Kidney capillary endothelial cell (primary cell): ENCODE measurements at regions not wholly inside any gene's neighbourhood (a gene's known extent, or its start where the extent isn't known, plus 50 kb on each side); places are given as distances from the start of the nearest gene placed in this dataset.
"Not testable (repeated sequence)": the region's sequence is repeated elsewhere in the genome, so short reads cannot be mapped to it uniquely, and the experiment has no call there.

Source experiments
- DNase-seq: peaks from one replicate; pipeline ENCODE4 v3.0.0-alpha.2; 2018; ENCODE audit warnings: low spot score

DNA sequence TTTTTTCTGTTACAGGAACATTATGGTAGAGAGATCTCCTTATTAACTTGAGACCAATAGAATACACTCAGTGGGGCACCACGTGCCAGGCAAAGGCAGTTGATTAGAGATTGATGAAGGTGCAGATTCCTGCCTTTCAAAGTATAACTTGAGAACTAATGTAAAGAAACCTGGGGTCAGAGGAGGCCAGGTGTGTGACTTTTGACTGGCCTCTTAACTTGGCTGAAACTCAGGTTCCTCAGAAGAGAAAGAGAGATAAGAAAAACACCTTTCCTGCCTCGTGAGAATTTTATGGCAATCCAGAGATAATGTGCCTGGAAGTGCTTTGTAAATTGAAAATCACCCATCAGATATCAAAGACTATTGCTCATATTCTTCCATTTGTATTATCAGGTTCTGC, 110.7 kb upstream of the GZMB start:
- DNase-seq = no peak

DNA sequence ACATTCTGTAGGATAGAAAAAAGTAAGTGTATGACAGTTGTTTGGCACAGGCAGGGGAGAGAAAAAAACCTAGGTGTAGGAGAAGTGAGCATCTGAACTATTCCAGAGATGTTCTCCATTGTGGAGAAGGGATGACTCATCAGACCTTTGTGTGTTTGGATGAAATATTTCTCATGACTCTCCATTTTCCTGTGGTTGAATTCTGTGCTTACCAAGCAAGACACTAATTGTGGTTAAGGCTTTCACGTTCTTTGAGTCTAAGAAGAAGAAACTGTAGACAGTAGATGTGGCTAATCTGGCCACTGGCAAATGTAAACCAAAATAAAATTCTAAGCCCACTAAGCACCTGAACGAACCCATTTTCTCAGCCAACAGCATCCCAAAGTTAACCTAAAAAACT, 107.9 kb upstream of the GZMB start:
- DNase-seq = peak; percentile 52

- DNase-seq = no peak
Measured at GRCh38 chr14:24735984-24736630, 102.1 kb upstream of the GZMB start.

DNA sequence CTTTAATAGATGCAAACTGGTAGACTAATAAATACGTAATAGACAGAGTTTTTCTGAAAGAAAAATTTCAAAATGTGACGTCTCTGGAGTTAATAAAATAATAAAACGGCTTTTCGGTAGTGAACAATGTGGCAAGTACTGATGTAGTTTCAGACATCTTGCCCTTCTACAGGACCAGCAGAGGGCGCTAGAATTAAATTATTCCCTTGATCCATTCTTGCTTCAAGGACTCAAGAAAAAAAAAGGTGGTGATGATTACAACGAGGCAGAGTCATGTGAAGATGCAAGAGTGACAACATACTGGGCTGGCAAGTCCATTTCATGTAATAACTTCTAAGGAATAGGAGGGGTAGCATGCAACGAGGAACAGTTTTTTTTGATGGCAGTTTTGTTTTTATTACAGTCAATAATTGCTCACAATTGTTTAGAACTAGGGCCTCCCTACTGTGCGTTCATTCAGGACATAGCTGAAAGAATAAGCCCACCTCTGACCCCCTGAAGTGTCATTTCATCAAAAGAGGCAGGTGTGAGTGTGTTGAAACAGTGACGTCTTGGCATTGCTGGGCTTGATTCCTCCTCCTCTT, 101.0 kb upstream of the GZMB start:
- DNase-seq = peak; percentile 68

- DNase-seq = no peak
Measured at GRCh38 chr14:24726480-24726879, 92.5 kb upstream of the GZMB start.

- no peak for DNase-seq
Measured at GRCh38 chr14:24725311-24725710, 91.3 kb upstream of the GZMB start.

DNA sequence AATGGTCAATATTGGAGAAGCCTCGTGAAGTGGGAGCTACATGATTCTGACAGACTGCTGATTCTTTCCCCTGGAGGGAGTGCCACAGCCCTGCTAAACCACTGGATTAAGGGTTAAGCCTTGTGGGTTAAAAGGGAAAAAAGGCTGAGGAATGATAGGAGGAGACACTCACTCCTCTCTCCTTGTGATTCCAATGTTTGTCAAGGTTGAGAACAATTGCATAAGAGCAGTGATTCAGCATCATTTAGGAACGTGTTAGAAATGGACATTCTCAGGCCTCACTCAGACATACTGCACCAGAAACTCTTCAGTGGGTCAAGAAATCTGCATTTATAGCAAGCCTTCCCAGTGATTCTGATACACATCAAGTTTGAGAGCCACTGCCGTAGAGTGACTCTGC, 87.8 kb upstream of the GZMB start:
- DNase-seq = no peak

DNA sequence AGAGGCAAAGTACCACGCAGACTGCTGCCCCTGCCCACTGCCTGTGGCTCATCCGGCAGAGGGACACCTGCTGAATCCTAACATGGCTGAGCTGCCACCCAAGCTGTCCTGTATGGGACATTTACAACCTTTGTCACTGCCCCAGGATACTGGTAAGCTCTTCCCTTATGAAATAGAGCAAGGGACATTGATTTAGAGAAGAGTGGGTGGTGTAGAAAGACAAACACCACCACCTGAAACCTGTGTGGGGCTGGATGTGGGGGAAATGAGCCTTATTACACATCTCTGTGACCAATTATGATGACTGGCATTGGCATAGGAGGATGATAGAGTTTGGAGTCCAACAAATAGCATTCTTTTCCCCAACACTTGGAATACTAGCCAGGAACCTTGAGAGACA, 81.2 kb upstream of the GZMB start:
- DNase-seq = no peak

- DNase-seq = no peak
Measured at GRCh38 chr14:24713404-24713803, 79.4 kb upstream of the GZMB start.

GRCh38 chr14:24712909-24713308, 78.9 kb upstream of the GZMB start:
- no peak for DNase-seq

DNA sequence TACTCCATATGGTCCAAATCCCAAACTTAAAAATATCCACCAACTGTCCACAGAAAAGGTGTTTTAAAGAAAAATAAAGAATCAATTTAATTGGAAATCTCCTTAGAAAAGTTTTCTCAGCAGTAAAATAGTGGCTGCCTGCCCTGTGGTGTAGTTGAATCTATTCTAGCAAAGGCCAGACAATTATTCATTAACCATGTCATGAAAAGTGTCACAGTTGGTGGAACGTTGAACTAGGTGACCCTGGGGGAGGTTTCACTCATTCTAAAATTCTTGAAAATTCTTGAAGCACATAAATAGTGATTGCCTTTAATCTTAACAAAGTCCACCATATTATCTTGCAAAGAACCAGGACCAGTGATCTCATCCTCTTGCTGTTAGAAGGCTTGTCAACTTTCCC, 78.4 kb upstream of the GZMB start:
- no peak for DNase-seq

DNA sequence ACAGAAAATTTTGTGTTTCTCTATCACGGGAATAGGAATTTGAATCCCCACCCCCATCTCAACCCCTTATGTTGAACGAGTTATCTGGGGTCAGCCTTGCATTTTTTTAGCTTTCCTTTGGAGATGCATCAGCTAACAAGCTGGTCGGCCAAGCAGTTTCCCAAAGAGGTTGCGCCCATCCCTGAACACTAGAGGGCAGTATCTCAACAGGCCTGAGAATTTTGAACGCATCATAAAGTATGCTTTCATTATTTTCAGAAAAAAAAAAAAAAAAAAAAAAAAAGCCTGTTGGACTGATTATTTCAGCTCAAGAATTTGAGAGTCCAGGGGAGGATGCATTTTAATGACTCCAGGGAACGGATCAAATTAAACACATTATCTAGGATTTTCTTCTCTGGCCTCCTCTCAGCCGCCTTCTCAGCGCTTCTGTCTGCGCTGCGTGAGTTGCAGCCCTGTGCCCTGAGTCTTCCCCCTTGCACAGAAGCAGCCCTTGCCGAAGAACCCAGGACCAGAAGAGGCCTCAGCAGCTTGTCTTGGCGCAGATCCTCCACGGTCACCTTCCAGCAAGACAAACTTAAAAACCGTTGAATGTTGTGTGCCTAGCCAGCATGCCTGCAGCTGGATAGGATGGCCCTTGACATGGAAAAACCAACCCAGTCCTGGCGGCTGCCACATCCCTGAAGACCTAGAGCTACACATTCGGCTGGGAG, 76.6 kb upstream of the GZMB start:
- DNase-seq = peak; percentile 46

DNA sequence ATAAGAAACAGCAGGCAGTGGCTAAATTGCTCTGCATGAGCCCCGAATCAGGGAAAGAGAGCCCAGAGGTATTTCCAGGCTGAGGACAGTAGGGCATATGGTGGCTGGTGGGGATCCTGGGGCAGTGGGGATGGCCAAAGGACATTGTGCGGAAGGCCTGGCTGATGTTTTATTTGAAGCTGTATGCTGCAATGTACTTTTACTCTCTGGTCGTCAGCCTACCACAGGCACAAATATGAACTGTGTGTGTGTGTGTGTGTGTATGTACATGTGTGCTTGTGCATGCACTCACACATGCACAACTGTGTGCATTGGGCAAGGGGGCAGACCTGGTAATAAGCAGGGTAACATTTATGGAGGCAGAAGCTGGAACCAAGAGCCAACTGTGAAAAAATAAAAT, 74.7 kb upstream of the GZMB start:
- DNase-seq = no peak

- no peak for DNase-seq
Measured at GRCh38 chr14:24706351-24706750, 72.4 kb upstream of the GZMB start.

DNA sequence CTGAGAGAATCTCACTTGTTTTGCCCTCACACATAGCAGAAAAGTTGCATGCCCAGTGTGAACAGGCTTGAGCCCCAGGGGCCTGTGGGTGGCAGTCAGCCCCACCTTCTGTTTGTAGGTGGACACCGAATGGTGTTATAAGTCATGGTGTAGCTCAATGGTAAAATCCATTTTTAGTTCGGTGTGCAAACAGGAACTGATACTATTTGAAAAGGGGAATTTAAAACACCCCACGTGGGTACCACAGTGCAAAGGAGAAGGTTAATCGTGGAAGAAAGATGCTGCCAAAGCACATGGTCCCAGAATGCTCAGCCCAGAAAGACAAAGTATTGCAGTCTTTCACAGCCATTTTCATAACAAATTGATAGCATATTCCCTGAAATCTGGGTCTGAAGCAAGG, 71.8 kb upstream of the GZMB start:
- no peak for DNase-seq

DNA sequence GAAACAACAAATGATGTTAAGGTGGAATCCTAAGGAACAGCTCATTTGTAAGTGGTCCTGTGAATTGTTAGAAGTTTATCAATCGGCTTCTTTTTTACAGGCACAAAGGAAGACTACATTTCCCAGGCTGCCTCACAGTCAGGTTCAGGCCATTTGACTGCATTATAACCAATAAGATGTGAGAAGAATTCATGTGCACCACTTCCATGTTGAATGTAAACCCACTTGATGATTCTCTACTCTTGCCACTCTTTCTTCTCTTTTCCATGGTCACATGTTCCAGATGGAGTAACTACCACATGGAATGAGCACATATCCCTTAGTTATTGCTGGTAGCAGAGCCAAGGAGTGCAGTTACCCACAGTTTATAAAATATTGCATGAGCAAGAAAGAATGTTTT, 67.1 kb upstream of the GZMB start:
- no peak for DNase-seq

- no peak for DNase-seq
Measured at GRCh38 chr14:24700511-24700910, 66.5 kb upstream of the GZMB start.

- no peak for DNase-seq
Measured at GRCh38 chr14:24699052-24699451, 65.1 kb upstream of the GZMB start.

DNA sequence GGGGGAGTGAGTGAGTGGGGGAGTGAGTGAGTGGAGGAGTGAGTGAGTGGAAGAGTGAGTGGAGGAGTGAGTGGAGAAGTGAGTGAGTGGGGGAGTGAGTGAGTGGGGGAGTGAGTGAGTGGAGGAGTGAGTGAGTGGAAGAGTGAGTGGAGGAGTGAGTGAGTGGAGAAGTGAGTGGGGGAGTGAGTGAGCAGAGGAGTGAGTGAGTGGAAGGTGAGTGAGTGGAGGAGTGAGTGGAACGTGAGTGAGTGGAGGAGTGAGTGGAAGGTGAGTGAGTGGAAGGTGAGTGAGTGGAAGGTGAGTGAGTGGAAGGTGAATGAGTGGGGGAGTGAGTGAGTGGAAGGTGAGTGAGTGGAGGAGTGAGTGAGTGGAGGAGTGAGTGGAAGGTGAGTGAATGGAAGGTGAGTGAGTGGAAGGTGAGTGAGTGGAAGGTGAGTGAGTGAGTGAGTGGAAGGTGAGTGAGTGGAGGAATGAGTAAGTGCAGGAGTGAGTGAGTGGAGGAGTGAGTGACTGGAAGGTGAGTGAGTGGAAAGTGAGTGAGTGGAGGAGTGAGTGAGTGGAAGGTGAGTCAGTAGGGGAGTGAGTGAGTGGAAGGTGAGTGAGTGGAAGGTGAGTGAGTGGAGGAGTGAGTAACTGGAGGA, 62.4 kb upstream of the GZMB start:
- DNase-seq = not testable (repeated sequence)

- no peak for DNase-seq
Measured at GRCh38 chr14:24695265-24696241, 61.6 kb upstream of the GZMB start.

GRCh38 chr14:24694680-24695079, 60.7 kb upstream of the GZMB start:
- no peak for DNase-seq

- no peak for DNase-seq
Measured at GRCh38 chr14:24693983-24694382, 60.0 kb upstream of the GZMB start.
